Omental fat pad (tissue), 3 donors: ENCODE measurements at regions not wholly inside any gene's neighbourhood (a gene's known extent, or its start where the extent isn't known, plus 50 kb on each side); places are given as distances from the start of the nearest gene placed in this dataset.

ENCODE experiments used
- ATAC-seq: fragments of 150-250 bp; one replicate; pipeline ENCODE4 v1.9.1; 2016; ENCODE audit warnings: mild to moderate bottlenecking, moderate library complexity; ENCODE audit not compliant: low FRiP score
- DNase-seq: peaks from one replicate; pipeline ENCODE4 v3.0.0-alpha.2; 2019; ENCODE audit warnings: low spot score
- TF ChIP-seq, protein P1 (sequence below), 3 donors: fragments of 450-650 bp; IDR thresholded peaks; one replicate each; pipeline ENCODE4 v1.5.1; 2016 to 2017; ENCODE audit warnings: antibody characterized with exemption in 3 of 3, mild to moderate bottlenecking in 3 of 3, moderate library complexity in 2 of 3

DNA sequence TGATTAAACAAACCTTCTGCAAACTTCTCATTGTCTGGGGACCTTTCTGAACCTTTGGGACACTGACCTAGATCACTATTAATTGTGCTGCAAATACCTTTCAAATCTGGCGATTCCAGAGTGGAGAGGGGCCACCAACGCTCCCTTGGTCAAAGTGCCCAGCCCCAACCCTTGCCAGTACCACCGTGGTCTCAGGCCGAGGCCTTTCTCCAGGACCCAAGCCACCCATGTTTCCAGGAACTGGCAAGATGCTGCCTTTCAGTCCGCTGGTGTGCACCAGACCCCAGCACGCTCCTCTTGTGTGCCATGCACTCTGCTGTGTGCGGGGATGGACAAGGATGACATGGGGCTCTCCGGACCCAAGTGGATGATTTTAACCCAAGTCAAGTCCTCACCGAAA, 91.1 kb upstream of the MGMT start:
- DNase-seq (no peak), ATAC-seq (no peak)
- TF ChIP-seq, protein P1, sequence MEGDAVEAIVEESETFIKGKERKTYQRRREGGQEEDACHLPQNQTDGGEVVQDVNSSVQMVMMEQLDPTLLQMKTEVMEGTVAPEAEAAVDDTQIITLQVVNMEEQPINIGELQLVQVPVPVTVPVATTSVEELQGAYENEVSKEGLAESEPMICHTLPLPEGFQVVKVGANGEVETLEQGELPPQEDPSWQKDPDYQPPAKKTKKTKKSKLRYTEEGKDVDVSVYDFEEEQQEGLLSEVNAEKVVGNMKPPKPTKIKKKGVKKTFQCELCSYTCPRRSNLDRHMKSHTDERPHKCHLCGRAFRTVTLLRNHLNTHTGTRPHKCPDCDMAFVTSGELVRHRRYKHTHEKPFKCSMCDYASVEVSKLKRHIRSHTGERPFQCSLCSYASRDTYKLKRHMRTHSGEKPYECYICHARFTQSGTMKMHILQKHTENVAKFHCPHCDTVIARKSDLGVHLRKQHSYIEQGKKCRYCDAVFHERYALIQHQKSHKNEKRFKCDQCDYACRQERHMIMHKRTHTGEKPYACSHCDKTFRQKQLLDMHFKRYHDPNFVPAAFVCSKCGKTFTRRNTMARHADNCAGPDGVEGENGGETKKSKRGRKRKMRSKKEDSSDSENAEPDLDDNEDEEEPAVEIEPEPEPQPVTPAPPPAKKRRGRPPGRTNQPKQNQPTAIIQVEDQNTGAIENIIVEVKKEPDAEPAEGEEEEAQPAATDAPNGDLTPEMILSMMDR (IDR thresholded peaks at IDR 0.05): no peak

DNA sequence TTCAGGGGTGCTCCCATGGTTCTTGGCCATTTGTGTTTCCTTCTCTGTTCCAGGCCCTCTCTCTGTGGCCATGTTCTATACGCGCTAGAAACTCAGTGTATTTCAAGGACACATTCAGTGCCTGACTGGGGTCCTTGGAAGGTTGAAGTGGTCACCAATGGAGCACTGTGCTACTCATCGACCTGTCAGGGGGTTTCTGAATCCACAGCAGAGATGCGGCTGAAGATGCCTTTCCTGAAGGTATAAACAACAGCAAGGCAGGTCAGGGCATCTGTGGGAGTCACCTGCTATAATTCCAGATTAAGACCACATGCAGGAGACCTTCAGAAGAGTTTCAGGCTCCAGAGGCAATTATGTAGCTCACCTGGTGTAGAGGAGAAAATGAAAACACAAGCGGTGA, 86.8 kb upstream of the MGMT start:
- ATAC-seq: no peak
- TF ChIP-seq, protein P1 (IDR thresholded peaks at IDR 0.05): no peak
- DNase-seq: no peak

- TF ChIP-seq, protein P1 (IDR thresholded peaks at IDR 0.05): no peak
- ATAC-seq (no peak), DNase-seq (no peak)
Observed at GRCh38 chr10:129381741-129382140, 85.3 kb upstream of the MGMT start.

DNA sequence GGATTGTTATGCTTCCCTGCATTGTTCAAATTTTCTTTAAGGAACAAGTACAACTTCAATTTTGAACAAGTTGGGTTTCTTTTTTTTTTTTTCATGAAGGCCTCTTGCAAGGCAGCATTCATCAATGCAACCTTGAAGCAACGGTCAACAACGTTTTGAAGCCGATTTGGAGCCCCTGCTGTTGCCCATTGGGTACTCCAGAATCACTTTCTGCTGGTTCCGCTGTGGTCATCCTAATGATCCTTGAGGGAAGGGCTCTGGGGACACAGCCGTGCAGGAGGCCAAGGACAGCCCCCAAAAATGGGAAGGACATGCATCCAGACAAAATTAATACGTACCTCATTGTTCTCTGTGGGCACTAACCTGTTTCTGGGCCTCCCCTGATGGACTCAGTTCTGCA, 84.6 kb upstream of the MGMT start:
- TF ChIP-seq, protein P1 (IDR thresholded peaks at IDR 0.05): no peak
- no peak for ATAC-seq
- DNase-seq: no peak

DNA sequence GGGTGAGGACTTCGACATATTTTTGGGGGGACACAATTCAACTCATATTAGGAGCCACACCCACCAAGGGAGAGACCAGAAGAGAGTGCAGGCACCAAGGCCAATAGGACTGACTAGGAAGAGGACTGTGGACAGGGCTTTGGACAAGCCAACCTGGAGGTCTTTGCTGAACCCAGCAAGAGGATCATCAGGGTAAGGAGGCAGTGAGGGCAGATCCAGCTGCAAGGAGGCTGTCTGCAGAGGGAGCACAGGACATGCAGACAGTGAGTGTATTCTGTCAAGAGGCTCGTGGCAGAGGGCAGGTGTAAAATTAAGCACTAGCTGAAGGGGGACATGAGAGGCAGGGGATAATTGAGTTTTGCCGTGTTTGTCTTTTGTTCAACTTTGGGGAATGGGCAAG, 83.4 kb upstream of the MGMT start:
- DNase-seq: no peak
- TF ChIP-seq, protein P1 (IDR thresholded peaks at IDR 0.05): no peak
- ATAC-seq: no peak

- TF ChIP-seq, protein P1 (IDR thresholded peaks at IDR 0.05): no peak
- DNase-seq (no peak), ATAC-seq (no peak)
Observed at GRCh38 chr10:129385600-129385999, 81.4 kb upstream of the MGMT start.

DNA sequence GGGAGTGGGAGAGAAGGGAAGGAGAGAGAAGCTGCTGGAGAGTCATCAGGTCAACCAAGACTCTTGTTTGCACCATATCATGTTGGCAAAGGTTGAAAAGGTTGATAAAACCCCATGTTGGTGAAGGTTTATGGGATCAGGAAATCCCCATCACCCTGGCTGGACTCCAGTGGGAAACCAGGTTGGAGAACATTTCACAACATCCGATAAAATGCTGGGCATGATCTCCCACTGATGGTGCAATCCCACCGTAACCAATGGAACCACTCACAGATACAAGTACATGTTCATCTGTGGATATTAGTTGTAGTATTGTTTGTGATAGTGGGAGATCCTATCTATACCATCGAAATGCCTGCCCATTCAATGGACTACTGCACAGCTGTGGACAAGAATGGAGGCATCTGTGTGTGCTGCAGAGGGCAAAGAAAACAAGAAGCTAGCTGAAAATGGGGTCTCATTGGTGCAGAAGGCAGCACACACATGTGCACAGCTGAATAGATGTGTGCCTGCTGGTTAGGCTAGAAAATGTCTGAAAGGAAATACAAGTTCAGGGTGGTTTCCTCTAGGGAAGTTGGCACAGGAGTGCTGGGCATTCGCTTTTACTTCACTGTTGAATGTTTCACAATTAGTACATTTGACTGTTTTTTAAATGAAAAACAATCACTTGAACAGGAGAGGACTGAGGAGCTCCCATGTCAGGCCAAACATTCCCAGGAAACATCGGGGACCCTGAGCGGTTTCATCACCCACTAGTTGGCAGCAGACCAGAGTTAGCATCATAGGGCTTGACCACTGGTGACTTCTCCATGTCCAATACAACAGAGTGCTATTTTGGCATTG, 80.4 kb upstream of the MGMT start:
- TF ChIP-seq, protein P1 (IDR thresholded peaks at IDR 0.05): no peak
- no peak for DNase-seq
- no peak for ATAC-seq
